NAMALWA (cell line): ENCODE measurements at regions not wholly inside any gene's neighbourhood (a gene's known extent, or its start where the extent isn't known, plus 50 kb on each side); places are given as distances from the start of the nearest gene placed in this dataset.
"Not testable (repeated sequence)": the region's sequence is repeated elsewhere in the genome, so short reads cannot be mapped to it uniquely, and the experiment has no call there.

Experiments
- DNase-seq: peaks from one replicate; pipeline ENCODE4 v3.0.0-alpha.2; 2015; ENCODE audit warnings: low spot score

- DNase-seq: no peak
These were observed 70.0 kb downstream of the KCTD15 start for GRCh38 chr19:33866696-33867095.

GRCh38 chr19:33868076-33868735 is 71.5 kb downstream of the KCTD15 start:
- no peak for DNase-seq

- DNase-seq: no peak
These were observed 72.2 kb downstream of the KCTD15 start for GRCh38 chr19:33868788-33869412.

- DNase-seq: not testable (repeated sequence)
These were observed 73.7 kb downstream of the KCTD15 start for GRCh38 chr19:33870298-33870932.

GRCh38 chr19:33871605-33872004 is 74.9 kb downstream of the KCTD15 start:
- no peak for DNase-seq

- no peak for DNase-seq
These were observed 76.0 kb downstream of the KCTD15 start for GRCh38 chr19:33872445-33873320.

GRCh38 chr19:33875071-33875470 is 78.4 kb downstream of the KCTD15 start:
- no peak for DNase-seq

- DNase-seq: no peak
These were observed 79.5 kb downstream of the KCTD15 start for GRCh38 chr19:33876192-33876591.

- DNase-seq: no peak
These were observed 81.4 kb downstream of the KCTD15 start for GRCh38 chr19:33878030-33878544.

- no peak for DNase-seq
These were observed 82.5 kb downstream of the KCTD15 start for GRCh38 chr19:33878910-33879810.

GRCh38 chr19:33879818-33880575 is 83.3 kb downstream of the KCTD15 start:
- no peak for DNase-seq

GRCh38 chr19:33883859-33884519 is 87.3 kb downstream of the KCTD15 start:
- DNase-seq: no peak

GRCh38 chr19:33885236-33885635 is 88.6 kb downstream of the KCTD15 start:
- DNase-seq: no peak

- no peak for DNase-seq
These were observed 91.2 kb downstream of the KCTD15 start for GRCh38 chr19:33887891-33888290.

- DNase-seq: no peak
These were observed 92.0 kb downstream of the KCTD15 start for GRCh38 chr19:33888665-33889064.

- no peak for DNase-seq
These were observed 93.9 kb downstream of the KCTD15 start for GRCh38 chr19:33890569-33890968.

GRCh38 chr19:33891773-33892172 is 95.1 kb downstream of the KCTD15 start:
- DNase-seq: no peak

GRCh38 chr19:33894787-33895186 is 98.1 kb downstream of the KCTD15 start:
- no peak for DNase-seq

GRCh38 chr19:33895366-33895765 is 98.7 kb downstream of the KCTD15 start:
- no peak for DNase-seq
